IMR-90 (cell line): ENCODE measurements at regions not wholly inside any gene's neighbourhood (a gene's known extent, or its start where the extent isn't known, plus 50 kb on each side); places are given as distances from the start of the nearest gene placed in this dataset.
A peak's percentile ranks its signal among the peaks of the same experiment; 100 is the strongest.

Experiments used
- ATAC-seq: fragments of 200-7000 bp; cut with Tn5 transposase; 2 replicates; pipeline ENCODE4 v1.9.1; 2020; ENCODE audit warnings: low read depth, mild to moderate bottlenecking, moderate library complexity
- BruUV-seq: library from RNA; stranded (reverse); fragments of 400-500 nt; replicated peaks from 2 replicates; lab custom pipeline; 2021; lab: Mats Ljungman, UMichigan
- CTCF ChIA-PET: fragments of 300-600 bp; formaldehyde crosslinking; extraction: SDS; loops from one replicate; lab custom pipeline; 2021; ENCODE audit warnings: antibody characterized with exemption; lab: Yijun Ruan, JAX
- POLR2A ChIA-PET: fragments of 300-600 bp; sonication (Branson Sonifier 250); formaldehyde crosslinking; loops from one replicate; lab custom pipeline; 2022; ENCODE audit warnings: antibody characterized with exemption; ENCODE audit not compliant: unreplicated experiment; lab: Charles Lee
- DNase-seq: peaks from one replicate; pipeline ENCODE4 v3.0.0; 2013
- H2AFZ ChIP-seq: replicated peaks from 2 replicates; pipeline ENCODE3; 2013; ENCODE audit warnings: low read length, mild to moderate bottlenecking; ENCODE audit not compliant: poor library complexity
- H2AK5ac ChIP-seq: 2 replicates; pipeline ENCODE4 v1.6.1; 2013; ENCODE audit warnings: low read depth, low read length, inconsistent platforms
- H2AK9ac ChIP-seq: replicated peaks from 2 replicates; pipeline ENCODE3; 2013; ENCODE audit warnings: mild to moderate bottlenecking, low read depth, low read length, moderate library complexity; ENCODE audit not compliant: poor library complexity
- H2BK120ac ChIP-seq: 2 replicates; pipeline ENCODE4 v1.6.1; 2013; ENCODE audit warnings: low read depth, low read length, inconsistent platforms
- H2BK15ac ChIP-seq: 3 replicates; pipeline ENCODE4 v1.6.1; 2013; ENCODE audit warnings: low read depth, low read length, inconsistent platforms
- H2BK20ac ChIP-seq: 2 replicates; pipeline ENCODE4 v1.6.1; 2013; ENCODE audit warnings: low read depth, mild to moderate bottlenecking, inconsistent platforms, low read length, moderate library complexity
- H2BK5ac ChIP-seq: 2 replicates; pipeline ENCODE4 v1.6.1; 2013; ENCODE audit warnings: mild to moderate bottlenecking, low read depth, low read length, inconsistent platforms; ENCODE audit not compliant: poor library complexity, severe bottlenecking
- H3K14ac ChIP-seq: replicated peaks from 2 replicates; pipeline ENCODE4 v1.6.1; 2013; ENCODE audit warnings: low read depth, low read length, inconsistent platforms
- H3K18ac ChIP-seq: 2 replicates; pipeline ENCODE4 v1.6.1; 2013; ENCODE audit warnings: low read depth, low read length, control low read depth
- H3K23ac ChIP-seq: 2 replicates; pipeline ENCODE4 v1.6.1; 2013; ENCODE audit warnings: low read depth, low read length, inconsistent platforms
- H3K27ac ChIP-seq: 2 replicates; pipeline ENCODE4 v1.5.1; 2013; ENCODE audit warnings: mild to moderate bottlenecking, control low read depth, low read length; ENCODE audit not compliant: insufficient read depth
- H3K27me3 ChIP-seq: 2 replicates; pipeline ENCODE4 v1.6.1; 2013; ENCODE audit warnings: low read length; ENCODE audit not compliant: control insufficient read depth, insufficient read depth
- H3K36me3 ChIP-seq: 2 replicates; pipeline ENCODE4 v1.6.1; 2013; ENCODE audit warnings: low read length, mixed read lengths; ENCODE audit not compliant: control insufficient read depth, insufficient read depth
- H3K4ac ChIP-seq: 2 replicates; pipeline ENCODE4 v1.6.1; 2013; ENCODE audit warnings: low read depth, low read length, inconsistent platforms
- H3K4me1 ChIP-seq: 2 replicates; pipeline ENCODE4 v1.6.1; 2013; ENCODE audit warnings: low read length, mixed read lengths; ENCODE audit not compliant: control insufficient read depth, insufficient read depth
- H3K4me2 ChIP-seq: 2 replicates; pipeline ENCODE4 v1.6.1; 2013; ENCODE audit warnings: low read depth, mild to moderate bottlenecking, control low read depth, low read length, moderate library complexity
- H3K4me3 ChIP-seq: 2 replicates; pipeline ENCODE4 v1.5.1; 2013; ENCODE audit warnings: low read depth, mild to moderate bottlenecking, control low read depth, low read length, moderate library complexity; ENCODE audit not compliant: insufficient read depth
- H3K56ac ChIP-seq: 2 replicates; pipeline ENCODE4 v1.6.1; 2013; ENCODE audit warnings: low read length, inconsistent platforms; ENCODE audit not compliant: insufficient read depth; ENCODE audit errors: extremely low read depth
- H3K79me1 ChIP-seq, 2 experiments: 2 replicates each; pipeline ENCODE4 v1.6.1; 2013; ENCODE audit warnings: low read length in 2 of 2, inconsistent platforms in 1 of 2, low read depth in 1 of 2
- H3K9ac ChIP-seq: 2 replicates; pipeline ENCODE4 v1.6.1; 2013; ENCODE audit warnings: low read depth, low read length, control low read depth
- H3K9me1 ChIP-seq: 2 replicates; pipeline ENCODE4 v1.6.1; 2013; ENCODE audit warnings: low read length, inconsistent platforms; ENCODE audit not compliant: insufficient read depth
- H3K9me3 ChIP-seq: 2 replicates; pipeline ENCODE4 v1.6.1; 2013; ENCODE audit warnings: low read length; ENCODE audit not compliant: control insufficient read depth, insufficient read depth
- H4K20me1 ChIP-seq: 2 replicates; pipeline ENCODE4 v1.6.1; 2013; ENCODE audit warnings: low read length, inconsistent platforms; ENCODE audit not compliant: insufficient read depth
- H4K5ac ChIP-seq: 2 replicates; pipeline ENCODE4 v1.6.1; 2013; ENCODE audit warnings: mild to moderate bottlenecking, low read depth, low read length, control low read depth
- H4K8ac ChIP-seq, 2 experiments: 2 replicates each; pipeline ENCODE4 v1.6.1; 2013; ENCODE audit warnings: low read depth in 2 of 2, low read length in 2 of 2, control low read depth in 1 of 2, inconsistent platforms in 1 of 2
- H4K91ac ChIP-seq: 2 replicates; pipeline ENCODE4 v1.6.1; 2013; ENCODE audit warnings: low read depth, low read length, inconsistent platforms; ENCODE audit not compliant: insufficient read depth
- BHLHE40 ChIP-seq: fragments of 150-350 bp; IDR thresholded peaks from 2 replicates; pipeline ENCODE4 v1.6.1; 2016; ENCODE audit warnings: mild to moderate bottlenecking, low read depth, low read length
- MAFK ChIP-seq: IDR thresholded peaks from 2 replicates; pipeline ENCODE4 v1.6.1; 2012; ENCODE audit warnings: low read depth, low read length, improper control_type of control experiment
- MAZ ChIP-seq: IDR thresholded peaks from 2 replicates; pipeline ENCODE4 v1.6.1; 2012; ENCODE audit warnings: low read depth, mild to moderate bottlenecking, low read length, improper control_type of control experiment, moderate library complexity, borderline replicate concordance
- MXI1 ChIP-seq: IDR thresholded peaks from 2 replicates; pipeline ENCODE4 v1.6.1; 2012; ENCODE audit warnings: low read depth, mild to moderate bottlenecking, low read length, moderate library complexity, borderline replicate concordance
- NFE2L2 ChIP-seq: fragments of 150-350 bp; IDR thresholded peaks from 2 replicates; pipeline ENCODE4 v1.6.1; 2016; ENCODE audit warnings: low read depth, mild to moderate bottlenecking, low read length
- POLR2A ChIP-seq: IDR thresholded peaks from 2 replicates; pipeline ENCODE4 v1.6.1; 2012; ENCODE audit warnings: mild to moderate bottlenecking, low read depth, low read length
- RCOR1 ChIP-seq: IDR thresholded peaks from 2 replicates; pipeline ENCODE4 v1.6.1; 2012; ENCODE audit warnings: mild to moderate bottlenecking, low read length, improper control_type of control experiment; ENCODE audit not compliant: insufficient replicate concordance
- SMC3 ChIP-seq: fragments of 150-350 bp; IDR thresholded peaks from 2 replicates; pipeline ENCODE4 v1.6.1; 2016; ENCODE audit warnings: low read depth, mild to moderate bottlenecking, antibody characterized with exemption, low read length, moderate library complexity
- USF2 ChIP-seq: fragments of 150-350 bp; IDR thresholded peaks from 2 replicates; pipeline ENCODE4 v1.6.1; 2017; ENCODE audit warnings: mild to moderate bottlenecking, antibody characterized with exemption, low read length, low read depth
- dilution Hi-C: fragments of 300-500 bp; cut with HindIII; formaldehyde crosslinking; loops from one replicate; pipeline ENCODE4 v1.14.3; 2018; ENCODE audit warnings: low sequenced_read_pairs; ENCODE audit not compliant: unreplicated experiment
- in situ Hi-C: fragments of 300-500 bp; cut with MboI; formaldehyde crosslinking; loops from 3 replicates; pipeline ENCODE4 v1.14.3; 2019; ENCODE audit warnings: low sequenced_read_pairs, inconsistent platforms, mixed read lengths
- intact Hi-C: fragments of 100-400 bp; cut with micrococcal nuclease; formaldehyde crosslinking; loops from 2 replicates; pipeline ENCODE4 v1.10.0; 2022

- no peak overlapping the region for H3K23ac ChIP-seq
- H3K9me3 ChIP-seq, result no peaks in the 10 kb centered on the region
- peak; percentile 4 for DNase-seq
- no peak overlapping the region for H2AFZ ChIP-seq
- TF ChIP-seq MAZ (no peak), NFE2L2 (no peak), MXI1 (no peak), MAFK (no peak), SMC3 (no peak), POLR2A (no peak), RCOR1 (no peak), BHLHE40 (no peak), USF2 (no peak)
- H2BK120ac ChIP-seq, result no peak overlapping the region
- no peak overlapping the region for H4K91ac ChIP-seq
- no peak overlapping the region for H3K18ac ChIP-seq
- POLR2A ChIA-PET, result no interaction called here
- H2AK9ac ChIP-seq, result no peak overlapping the region
- no peak overlapping the region for H4K5ac ChIP-seq
- no peaks in the 10 kb centered on the region for H3K36me3 ChIP-seq
- H2BK5ac ChIP-seq, result no peak overlapping the region
- dilution Hi-C loops (no loop called here), in situ Hi-C loops (no loop called here), intact Hi-C loops (no loop called here)
- H3K27me3 ChIP-seq, result peaks cover 5% of the 10 kb centered on the region
- H2AK5ac ChIP-seq, result no peak overlapping the region
- H3K9me1 ChIP-seq, result no peaks in the 10 kb centered on the region
- H3K9ac ChIP-seq, result no peak overlapping the region
- H3K56ac ChIP-seq, result no peak overlapping the region
- H3K4me2 ChIP-seq, result no peak overlapping the region
- CTCF ChIA-PET, result interaction anchor here (1.3 kb wide), 1 partner anchor 266 kb away, joined by 3 read pairs; no protein-coding TSS in a partner anchor
- BruUV-seq, result no TSS peak
- H4K8ac ChIP-seq, result no peak overlapping the region
- no peak overlapping the region for H3K27ac ChIP-seq
- H3K4ac ChIP-seq, result no peak overlapping the region
- no peak overlapping the region for H2BK20ac ChIP-seq
- no peak overlapping the region for H3K4me3 ChIP-seq
- no peaks in the 10 kb centered on the region for H4K20me1 ChIP-seq
- no peak overlapping the region for H2BK15ac ChIP-seq
- no peaks in the 10 kb centered on the region for H3K79me1 ChIP-seq
- H3K4me1 ChIP-seq, result no peaks in the 10 kb centered on the region; the same call in 1 of the 2 replicates
- no peak overlapping the region for H3K14ac ChIP-seq
- no peak for ATAC-seq
Measured at GRCh38 chr7:91348711-91349110, 84.5 kb downstream of the FZD1 start.
